ENCODE measurements at regions not wholly inside any gene's neighbourhood (a gene's known extent, or its start where the extent isn't known, plus 50 kb on each side); places are given as distances from the start of the nearest gene placed in this dataset.

GRCh38 chr6:128743974-128744765, 138.8 kb upstream of the LAMA2 start:
- H3K4me1 ChIP-seq (ENCODE audit: insufficient read depth, low read length, poor library complexity, severe bottlenecking) = no peaks in the 10 kb centered on the region
- H3K4me3 ChIP-seq (ENCODE audit: low read depth, low read length, poor library complexity, severe bottlenecking) = no peak overlapping the region
- no peaks in the 10 kb centered on the region for H3K9me3 ChIP-seq (ENCODE audit: low read depth, low read length, poor library complexity, severe bottlenecking)
- H3K36me3 ChIP-seq (ENCODE audit: insufficient read depth, low read length, poor library complexity, severe bottlenecking) = no peaks in the 10 kb centered on the region
- no peaks in the 10 kb centered on the region for H3K27me3 ChIP-seq (replicated peaks; ENCODE audit: insufficient read depth, low read depth, low read length, poor library complexity)
- intact Hi-C loops (cut with micrococcal nuclease; ENCODE audit: unreplicated experiment) = no loop called here
- BruUV-seq (replicated peaks) = no TSS peak
- H3K27ac ChIP-seq (ENCODE audit: low read depth, low read length, poor library complexity, severe bottlenecking) = no peak overlapping the region
- CTCF ChIA-PET = no interaction called here
- POLR2A ChIA-PET (ENCODE audit: low non-redundant PET) = no interaction called here
- TF ChIP-seq CTCF (conservative IDR thresholded peaks at IDR 0.05; ENCODE audit: low read depth, low read length) (no peak), EZH2 (IDR thresholded peaks at IDR 0.05; ENCODE audit: borderline replicate concordance, low read depth, low read length, poor library complexity, severe bottlenecking) (no peak)
- no peak for DNase-seq (ENCODE audit: low spot score)

- H3K4me1 ChIP-seq (ENCODE audit: insufficient read depth, low read length, poor library complexity, severe bottlenecking) = no peaks in the 10 kb centered on the region
- TF ChIP-seq EZH2 (IDR thresholded peaks at IDR 0.05; ENCODE audit: borderline replicate concordance, low read depth, low read length, poor library complexity, severe bottlenecking) (no peak), CTCF (conservative IDR thresholded peaks at IDR 0.05; ENCODE audit: low read depth, low read length) (no peak)
- BruUV-seq (replicated peaks) = no TSS peak
- no peak for DNase-seq (ENCODE audit: low spot score)
- intact Hi-C loops (cut with micrococcal nuclease; ENCODE audit: unreplicated experiment) = no loop called here
- CTCF ChIA-PET = no interaction called here
- H3K27ac ChIP-seq (ENCODE audit: low read depth, low read length, poor library complexity, severe bottlenecking) = no peak overlapping the region
- POLR2A ChIA-PET (ENCODE audit: low non-redundant PET) = no interaction called here
- no peaks in the 10 kb centered on the region for H3K36me3 ChIP-seq (ENCODE audit: insufficient read depth, low read length, poor library complexity, severe bottlenecking)
- H3K4me3 ChIP-seq (ENCODE audit: low read depth, low read length, poor library complexity, severe bottlenecking) = no peak overlapping the region
- H3K9me3 ChIP-seq (ENCODE audit: low read depth, low read length, poor library complexity, severe bottlenecking) = no peaks in the 10 kb centered on the region
- H3K27me3 ChIP-seq (replicated peaks; ENCODE audit: insufficient read depth, low read depth, low read length, poor library complexity) = no peaks in the 10 kb centered on the region
Measured at GRCh38 chr6:128742900-128743299, 140.0 kb upstream of the LAMA2 start.

DNA sequence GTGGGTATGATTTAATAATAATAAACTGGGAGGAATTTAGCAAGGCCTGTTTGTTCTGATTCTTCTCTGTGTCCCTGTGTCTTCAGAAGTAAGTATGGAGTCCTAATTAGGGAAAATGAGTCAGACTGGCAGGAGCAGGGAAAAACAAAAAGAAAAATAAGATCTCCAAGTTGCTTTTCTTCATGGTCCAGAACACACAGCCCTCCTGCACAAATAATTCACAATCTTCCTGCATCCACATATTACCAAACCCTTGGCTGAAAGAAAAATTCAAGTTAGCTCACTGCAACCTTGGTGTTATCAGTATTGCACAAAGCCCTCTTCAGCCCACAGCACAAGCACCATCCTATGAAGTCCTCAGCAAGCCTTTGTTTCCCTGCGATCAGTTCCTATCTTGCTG, 142.0 kb upstream of the LAMA2 start:
- Histone ChIP-seq H3K36me3 (ENCODE audit: insufficient read depth, low read length, poor library complexity, severe bottlenecking) (no peaks in the 10 kb centered on the region), H3K4me3 (ENCODE audit: low read depth, low read length, poor library complexity, severe bottlenecking) (no peak overlapping the region), H3K4me1 (ENCODE audit: insufficient read depth, low read length, poor library complexity, severe bottlenecking) (no peaks in the 10 kb centered on the region), H3K27ac (ENCODE audit: low read depth, low read length, poor library complexity, severe bottlenecking) (no peak overlapping the region), H3K27me3 (replicated peaks; ENCODE audit: insufficient read depth, low read depth, low read length, poor library complexity) (no peaks in the 10 kb centered on the region), H3K9me3 (ENCODE audit: low read depth, low read length, poor library complexity, severe bottlenecking) (no peaks in the 10 kb centered on the region)
- DNase-seq (ENCODE audit: low spot score) = no peak
- CTCF ChIA-PET = no interaction called here
- POLR2A ChIA-PET (ENCODE audit: low non-redundant PET) = no interaction called here
- intact Hi-C loops (cut with micrococcal nuclease; ENCODE audit: unreplicated experiment) = no loop called here
- no peak for TF ChIP-seq CTCF (conservative IDR thresholded peaks at IDR 0.05; ENCODE audit: low read depth, low read length)
- no peak for TF ChIP-seq EZH2 (IDR thresholded peaks at IDR 0.05; ENCODE audit: borderline replicate concordance, low read depth, low read length, poor library complexity, severe bottlenecking)
- BruUV-seq (replicated peaks) = no TSS peak

All from A673 (cell line).